Osteoblast (primary cell): ENCODE measurements at regions not wholly inside any gene's neighbourhood (a gene's known extent, or its start where the extent isn't known, plus 50 kb on each side); places are given as distances from the start of the nearest gene placed in this dataset.

Experiments
- DNase-seq: peaks from one replicate; pipeline ENCODE4 v3.0.0; 2011; ENCODE audit warnings: low spot score, mixed read lengths; ENCODE audit not compliant: insufficient read length; ENCODE audit errors: missing footprints
- H2AFZ ChIP-seq: 2 replicates; pipeline ENCODE4 v1.6.0; 2011; ENCODE audit warnings: mild to moderate bottlenecking, low read length
- H3K27ac ChIP-seq: 2 replicates; pipeline ENCODE4 v1.5.1; 2011; ENCODE audit warnings: mild to moderate bottlenecking, low read depth, low read length, moderate library complexity
- H3K27me3 ChIP-seq: 2 replicates; pipeline ENCODE4 v1.6.0; 2012; ENCODE audit warnings: mild to moderate bottlenecking, control low read depth, inconsistent platforms, low read length, moderate library complexity; ENCODE audit not compliant: insufficient read depth
- H3K36me3 ChIP-seq: 2 replicates; pipeline ENCODE4 v1.5.1; 2011; ENCODE audit warnings: mild to moderate bottlenecking, low read length, control low read depth, moderate library complexity; ENCODE audit not compliant: insufficient read depth
- H3K4me1 ChIP-seq: 2 replicates; pipeline ENCODE4 v1.5.1; 2011; ENCODE audit warnings: mild to moderate bottlenecking, low read length, control low read depth, moderate library complexity; ENCODE audit not compliant: insufficient read depth
- H3K4me2 ChIP-seq: 2 replicates; pipeline ENCODE4 v1.6.0; 2011; ENCODE audit warnings: mild to moderate bottlenecking, low read length; ENCODE audit not compliant: insufficient read depth
- H3K4me3 ChIP-seq: fragments of 200-600 bp; sonication (generic); 3 replicates; pipeline ENCODE4 v1.5.1; 2012; ENCODE audit warnings: mild to moderate bottlenecking, low read length, inconsistent platforms; ENCODE audit not compliant: insufficient read depth
- H3K79me2 ChIP-seq: 2 replicates; pipeline ENCODE4 v1.6.0; 2012; ENCODE audit warnings: mild to moderate bottlenecking, low read length, control low read depth, inconsistent platforms; ENCODE audit not compliant: insufficient read depth
- H3K9me3 ChIP-seq: 2 replicates; pipeline ENCODE4 v1.5.1; 2011; ENCODE audit warnings: low read depth, low read length, control low read depth
- H4K20me1 ChIP-seq: 2 replicates; pipeline ENCODE4 v1.6.0; 2012; ENCODE audit warnings: mild to moderate bottlenecking, low read length, control low read depth; ENCODE audit not compliant: insufficient read depth
- TF ChIP-seq, protein P1 (sequence below): IDR thresholded peaks from 2 replicates; pipeline ENCODE4 v1.5.1; 2011; ENCODE audit warnings: mild to moderate bottlenecking, low read depth, low read length, moderate library complexity; ENCODE audit errors: extremely low read depth

DNA sequence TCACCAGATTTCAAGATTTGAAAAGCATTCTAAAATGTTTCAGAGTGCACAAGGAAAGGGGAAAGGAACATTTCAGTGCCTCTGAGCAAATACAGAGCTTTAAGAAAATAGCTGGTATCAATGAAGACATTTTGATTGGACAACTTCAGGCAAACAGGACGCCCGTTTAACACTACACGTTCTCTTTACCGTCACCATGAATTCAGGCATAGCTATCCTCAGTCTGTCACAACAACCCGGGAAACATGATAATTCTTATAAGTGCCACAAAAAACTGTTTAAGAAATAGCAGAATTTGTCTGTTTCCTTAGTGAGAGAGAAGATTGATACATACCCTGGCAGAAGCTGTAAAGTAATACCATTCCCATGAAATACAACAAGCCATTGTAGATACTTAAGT, 392.4 kb upstream of the PDE4D start:
- H3K4me2 ChIP-seq, result no peak overlapping the region
- H3K27ac ChIP-seq, result no peak overlapping the region
- no peak overlapping the region for H2AFZ ChIP-seq
- H3K79me2 ChIP-seq, result no peaks in the 10 kb centered on the region
- no peak for DNase-seq
- no peaks in the 10 kb centered on the region for H3K36me3 ChIP-seq
- no peaks in the 10 kb centered on the region for H3K27me3 ChIP-seq
- H4K20me1 ChIP-seq, result no peaks in the 10 kb centered on the region
- no peak overlapping the region for H3K4me3 ChIP-seq
- H3K9me3 ChIP-seq, result no peaks in the 10 kb centered on the region
- H3K4me1 ChIP-seq, result no peaks in the 10 kb centered on the region
- TF ChIP-seq, protein P1, sequence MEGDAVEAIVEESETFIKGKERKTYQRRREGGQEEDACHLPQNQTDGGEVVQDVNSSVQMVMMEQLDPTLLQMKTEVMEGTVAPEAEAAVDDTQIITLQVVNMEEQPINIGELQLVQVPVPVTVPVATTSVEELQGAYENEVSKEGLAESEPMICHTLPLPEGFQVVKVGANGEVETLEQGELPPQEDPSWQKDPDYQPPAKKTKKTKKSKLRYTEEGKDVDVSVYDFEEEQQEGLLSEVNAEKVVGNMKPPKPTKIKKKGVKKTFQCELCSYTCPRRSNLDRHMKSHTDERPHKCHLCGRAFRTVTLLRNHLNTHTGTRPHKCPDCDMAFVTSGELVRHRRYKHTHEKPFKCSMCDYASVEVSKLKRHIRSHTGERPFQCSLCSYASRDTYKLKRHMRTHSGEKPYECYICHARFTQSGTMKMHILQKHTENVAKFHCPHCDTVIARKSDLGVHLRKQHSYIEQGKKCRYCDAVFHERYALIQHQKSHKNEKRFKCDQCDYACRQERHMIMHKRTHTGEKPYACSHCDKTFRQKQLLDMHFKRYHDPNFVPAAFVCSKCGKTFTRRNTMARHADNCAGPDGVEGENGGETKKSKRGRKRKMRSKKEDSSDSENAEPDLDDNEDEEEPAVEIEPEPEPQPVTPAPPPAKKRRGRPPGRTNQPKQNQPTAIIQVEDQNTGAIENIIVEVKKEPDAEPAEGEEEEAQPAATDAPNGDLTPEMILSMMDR, result no peak

DNA sequence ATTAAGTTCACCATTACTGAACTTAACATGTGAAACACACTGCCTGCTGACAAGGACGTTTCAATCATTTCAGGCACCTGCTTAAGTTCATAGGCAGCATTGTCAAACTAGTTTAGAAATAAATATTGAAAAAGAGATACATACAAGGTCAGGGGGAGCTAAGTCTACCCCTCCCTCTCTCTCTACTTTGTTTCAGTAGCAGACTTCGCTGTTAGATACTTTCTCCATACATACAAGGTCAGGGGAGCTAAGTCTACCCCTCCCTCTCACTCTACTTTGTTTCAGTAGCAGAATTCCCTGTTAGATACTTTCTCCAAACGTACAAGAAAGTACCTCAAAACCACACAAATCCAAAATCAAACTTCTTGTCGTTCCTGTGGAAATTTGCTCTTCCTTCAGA, 387.4 kb upstream of the PDE4D start:
- H3K4me2 ChIP-seq, result no peak overlapping the region
- no peak overlapping the region for H3K4me3 ChIP-seq
- H3K79me2 ChIP-seq, result no peaks in the 10 kb centered on the region
- TF ChIP-seq, protein P1, result no peak
- H4K20me1 ChIP-seq, result no peaks in the 10 kb centered on the region
- no peak overlapping the region for H3K27ac ChIP-seq
- H3K27me3 ChIP-seq, result no peaks in the 10 kb centered on the region
- H3K9me3 ChIP-seq, result no peaks in the 10 kb centered on the region
- no peaks in the 10 kb centered on the region for H3K36me3 ChIP-seq
- H2AFZ ChIP-seq, result no peak overlapping the region
- no peaks in the 10 kb centered on the region for H3K4me1 ChIP-seq
- DNase-seq, result no peak

DNA sequence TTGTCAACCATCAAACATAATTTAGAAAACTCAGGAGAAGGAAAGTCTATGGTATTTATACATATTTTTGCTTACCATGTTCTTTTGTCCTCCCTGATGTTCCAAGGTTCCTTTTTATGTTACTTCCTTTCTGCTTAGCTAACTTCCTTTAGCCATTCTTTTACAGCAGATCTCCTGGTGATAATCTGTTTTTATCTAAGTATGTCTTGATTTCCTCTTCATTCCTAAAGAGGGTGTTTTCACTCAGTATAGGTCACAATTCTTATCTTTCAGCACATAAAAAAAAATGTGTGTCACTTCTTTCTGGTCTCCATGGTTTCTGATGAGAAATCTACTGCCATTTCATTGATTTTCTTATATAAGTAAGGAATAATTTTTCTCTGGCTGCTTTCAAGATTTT, 384.4 kb upstream of the PDE4D start:
- TF ChIP-seq, protein P1, result no peak
- Histone ChIP-seq H3K79me2 (no peaks in the 10 kb centered on the region), H3K4me1 (no peaks in the 10 kb centered on the region), H3K36me3 (no peaks in the 10 kb centered on the region), H3K27ac (no peak overlapping the region), H3K4me3 (no peak overlapping the region), H3K9me3 (no peaks in the 10 kb centered on the region), H4K20me1 (no peaks in the 10 kb centered on the region), H3K27me3 (no peaks in the 10 kb centered on the region), H2AFZ (no peak overlapping the region), H3K4me2 (no peak overlapping the region)
- DNase-seq, result no peak

DNA sequence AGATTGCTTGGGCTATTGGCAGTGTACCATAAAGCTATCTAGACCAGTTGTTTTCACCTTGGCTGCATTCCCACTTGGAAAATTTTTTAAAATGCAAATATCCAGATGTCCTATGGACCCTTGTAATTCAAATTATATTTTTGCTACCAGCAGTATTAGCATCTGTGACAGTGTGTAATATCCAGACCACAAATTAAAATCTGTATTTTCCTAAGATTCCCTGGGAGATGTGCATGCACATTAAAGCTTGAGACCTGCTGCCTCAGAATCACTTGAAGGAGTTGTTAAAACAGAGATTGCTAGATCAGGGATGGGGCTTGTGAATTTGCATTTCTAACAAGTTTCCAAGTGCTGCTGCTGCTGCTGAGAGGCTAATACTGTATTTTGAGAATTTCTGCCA, 381.2 kb upstream of the PDE4D start:
- H4K20me1 ChIP-seq, result no peaks in the 10 kb centered on the region
- no peak overlapping the region for H2AFZ ChIP-seq
- no peaks in the 10 kb centered on the region for H3K27me3 ChIP-seq
- no peaks in the 10 kb centered on the region for H3K9me3 ChIP-seq
- no peak overlapping the region for H3K4me3 ChIP-seq
- H3K79me2 ChIP-seq, result no peaks in the 10 kb centered on the region
- DNase-seq, result no peak
- TF ChIP-seq, protein P1, result no peak
- H3K4me2 ChIP-seq, result no peak overlapping the region
- no peaks in the 10 kb centered on the region for H3K36me3 ChIP-seq
- no peaks in the 10 kb centered on the region for H3K4me1 ChIP-seq
- H3K27ac ChIP-seq, result no peak overlapping the region
